ENCODE measurements at regions not wholly inside any gene's neighbourhood (a gene's known extent, or its start where the extent isn't known, plus 50 kb on each side); places are given as distances from the start of the nearest gene placed in this dataset.

GRCh38 chr12:90102957-90103652 lies 394.5 kb upstream of the ATP2B1 start:
- peak; percentile 45 for TF ChIP-seq CTCF (IDR thresholded peaks at IDR 0.05)
- Histone ChIP-seq H3K4me1 (no peaks in the 10 kb centered on the region), H3K9me3 (no peaks in the 10 kb centered on the region), H3K36me3 (ENCODE audit: insufficient read depth in 1 of 2, low read depth in 1 of 2) (no peaks in the 10 kb centered on the region), H3K4me3 (no peak overlapping the region), H3K27me3 (ENCODE audit: insufficient read depth in 3 of 3, low read length in 2 of 3) (no peaks in the 10 kb centered on the region), H3K27ac (no peak overlapping the region)
- 74 to 86% (median 83%) methylated on average over 3 of the region's 3 CpGs for WGBS, 3 donors
- peak in 2 of 4 donors; percentile 54 to 56 for ATAC-seq
- intact Hi-C loops (cut with DNase I), result loop anchor here in 1 of 2 donors (5.0 to 10.0 kb wide), 2 partner anchors 408 to 561 kb away; no protein-coding TSS in a partner anchor
- DNase-seq, result no peak

GRCh38 chr12:90100579-90100978 lies 391.9 kb upstream of the ATP2B1 start:
- ATAC-seq (no peak), DNase-seq (no peak)
- H3K4me1 ChIP-seq, result no peaks in the 10 kb centered on the region
- TF ChIP-seq CTCF (IDR thresholded peaks at IDR 0.05), result no peak
- no peak overlapping the region for H3K27ac ChIP-seq
- intact Hi-C loops (cut with DNase I), result loop anchor here in 1 of 2 donors (5.0 to 10.0 kb wide), 2 partner anchors 406 to 558 kb away; no protein-coding TSS in a partner anchor
- H3K27me3 ChIP-seq (ENCODE audit: insufficient read depth in 3 of 3, low read length in 2 of 3), result no peaks in the 10 kb centered on the region
- no peaks in the 10 kb centered on the region for H3K36me3 ChIP-seq (ENCODE audit: insufficient read depth in 1 of 2, low read depth in 1 of 2)
- H3K4me3 ChIP-seq, result no peak overlapping the region
- H3K9me3 ChIP-seq, result no peaks in the 10 kb centered on the region

GRCh38 chr12:90099288-90099687 lies 390.6 kb upstream of the ATP2B1 start:
- Histone ChIP-seq H3K27ac (no peak overlapping the region), H3K9me3 (no peaks in the 10 kb centered on the region), H3K27me3 (ENCODE audit: insufficient read depth in 3 of 3, low read length in 2 of 3) (no peaks in the 10 kb centered on the region), H3K36me3 (ENCODE audit: insufficient read depth in 1 of 2, low read depth in 1 of 2) (no peaks in the 10 kb centered on the region), H3K4me3 (no peak overlapping the region), H3K4me1 (no peaks in the 10 kb centered on the region)
- TF ChIP-seq CTCF (IDR thresholded peaks at IDR 0.05), result no peak
- WGBS, 3 donors, result 95 to 97% (median 97%) methylated on average over 1 of the region's 1 CpG
- DNase-seq (no peak), ATAC-seq (no peak)
- intact Hi-C loops (cut with DNase I), result no loop called here

- Histone ChIP-seq H3K9me3 (no peaks in the 10 kb centered on the region), H3K27me3 (ENCODE audit: insufficient read depth in 3 of 3, low read length in 2 of 3) (no peaks in the 10 kb centered on the region), H3K36me3 (ENCODE audit: insufficient read depth in 1 of 2, low read depth in 1 of 2) (no peaks in the 10 kb centered on the region), H3K4me3 (no peak overlapping the region), H3K4me1 (no peaks in the 10 kb centered on the region), H3K27ac (no peak overlapping the region)
- intact Hi-C loops (cut with DNase I), result no loop called here
- no peak for TF ChIP-seq CTCF (IDR thresholded peaks at IDR 0.05)
- WGBS, 3 donors, result 67 to 73% (median 72%) methylated on average over 2 of the region's 2 CpGs
- no peak for DNase-seq
- ATAC-seq, result peak in 1 of 4 donors; percentile 30
Observed at GRCh38 chr12:90098132-90098779, 389.6 kb upstream of the ATP2B1 start.

Measured in psoas muscle (tissue), 7 donors.